Aorta (tissue), 5 donors: ENCODE measurements at regions not wholly inside any gene's neighbourhood (a gene's known extent, or its start where the extent isn't known, plus 50 kb on each side); places are given as distances from the start of the nearest gene placed in this dataset.
A peak's percentile ranks its signal among the peaks of the same experiment; 100 is the strongest.

ENCODE experiments used
- ATAC-seq: fragments of 200-7000 bp; cut with Tn5 transposase; one replicate; pipeline ENCODE4 v1.9.1; 2022; ENCODE audit warnings: moderate library complexity; ENCODE audit not compliant: low FRiP score
- DNase-seq, 2 donors: peaks; one replicate each; pipeline ENCODE4 v3.0.0-alpha.2; 2020
- H3K27ac ChIP-seq, 2 donors: one replicate each; pipeline ENCODE4 v1.5.1; 2013; ENCODE audit warnings: low read length in 2 of 2, mild to moderate bottlenecking in 2 of 2, moderate library complexity in 2 of 2, control low read depth in 1 of 2, inconsistent platforms in 1 of 2, low read depth in 1 of 2
- H3K27me3 ChIP-seq, 2 donors: one replicate each; pipeline ENCODE4 v1.6.1; 2013; ENCODE audit warnings: control low read depth in 1 of 2, low read length in 1 of 2, mild to moderate bottlenecking in 1 of 2, moderate library complexity in 1 of 2; ENCODE audit not compliant: insufficient read depth in 2 of 2, control insufficient read depth in 1 of 2
- H3K36me3 ChIP-seq, 2 donors: one replicate each; pipeline ENCODE4 v1.6.1; 2013; ENCODE audit warnings: control low read depth in 1 of 2, low read length in 1 of 2, mild to moderate bottlenecking in 1 of 2; ENCODE audit not compliant: insufficient read depth in 2 of 2, control insufficient read depth in 1 of 2
- H3K4me1 ChIP-seq, 2 donors: one replicate each; pipeline ENCODE4 v1.6.1; 2013; ENCODE audit warnings: low read length in 2 of 2, control low read depth in 1 of 2, mild to moderate bottlenecking in 1 of 2, moderate library complexity in 1 of 2; ENCODE audit not compliant: insufficient read depth in 2 of 2, control insufficient read depth in 1 of 2
- H3K4me3 ChIP-seq, 2 donors: one replicate each; pipeline ENCODE4 v1.5.1; 2013; ENCODE audit warnings: low read length in 2 of 2, control low read depth in 1 of 2, mild to moderate bottlenecking in 1 of 2
- H3K9me3 ChIP-seq: one replicate; pipeline ENCODE4 v1.6.1; 2013; ENCODE audit warnings: mild to moderate bottlenecking, low read length; ENCODE audit not compliant: control insufficient read depth
- WGBS, 2 donors: extraction: QIAGEN DNeasy Blood & Tissue Kit; methylation state at CpG; one replicate each; pipeline ENCODE4 v1.1.7; 2013; 5-methylcytosine and 5-hydroxymethylcytosine counted together
- intact Hi-C, 2 donors: fragments of 100-400 bp; cut with DNase I; formaldehyde crosslinking; loops; one replicate each; pipeline versions ENCODE4 v1.14.2 to v1.15.0; 2022
- donor health status: healthy with polysubstance abuse.
- donor health status: Bipolar disorder and iron deficiency.
- donor health status: DM: no; HTN: no; CAD: no.
- donor health status: DM: no; HTN: no; CAD: no.
- donor health status: DM: yes; HTN: yes; CAD: no.

- WGBS, 2 donors: 76% methylated on average over 5 of the region's 5 CpGs
- H3K27ac ChIP-seq: no peak overlapping the region
- no peaks in the 10 kb centered on the region for H3K27me3 ChIP-seq
- DNase-seq: no peak
- H3K4me3 ChIP-seq: no peak overlapping the region
- no peaks in the 10 kb centered on the region for H3K36me3 ChIP-seq
- no peak for ATAC-seq
- intact Hi-C loops: no loop called here
- peaks cover 0 to 2% of the 10 kb centered on the region in 2 donors for H3K4me1 ChIP-seq
- no peaks in the 10 kb centered on the region for H3K9me3 ChIP-seq
Measured at GRCh38 chr11:121801781-121802180, 314.2 kb downstream of the BLID start.

- intact Hi-C loops: no loop called here
- DNase-seq: no peak
- WGBS, 2 donors: 9 to 11% methylated on average over 3 of the region's 3 CpGs
- Histone ChIP-seq H3K36me3 (no peaks in the 10 kb centered on the region), H3K4me1 (peaks cover 0 to 2% of the 10 kb centered on the region in 2 donors), H3K27ac (peak overlapping the region; percentile 16 to 25), H3K27me3 (no peaks in the 10 kb centered on the region), H3K4me3 (no peak overlapping the region), H3K9me3 (no peaks in the 10 kb centered on the region)
- ATAC-seq: no peak
Measured at GRCh38 chr11:121801394-121801748, 314.6 kb downstream of the BLID start.

DNA sequence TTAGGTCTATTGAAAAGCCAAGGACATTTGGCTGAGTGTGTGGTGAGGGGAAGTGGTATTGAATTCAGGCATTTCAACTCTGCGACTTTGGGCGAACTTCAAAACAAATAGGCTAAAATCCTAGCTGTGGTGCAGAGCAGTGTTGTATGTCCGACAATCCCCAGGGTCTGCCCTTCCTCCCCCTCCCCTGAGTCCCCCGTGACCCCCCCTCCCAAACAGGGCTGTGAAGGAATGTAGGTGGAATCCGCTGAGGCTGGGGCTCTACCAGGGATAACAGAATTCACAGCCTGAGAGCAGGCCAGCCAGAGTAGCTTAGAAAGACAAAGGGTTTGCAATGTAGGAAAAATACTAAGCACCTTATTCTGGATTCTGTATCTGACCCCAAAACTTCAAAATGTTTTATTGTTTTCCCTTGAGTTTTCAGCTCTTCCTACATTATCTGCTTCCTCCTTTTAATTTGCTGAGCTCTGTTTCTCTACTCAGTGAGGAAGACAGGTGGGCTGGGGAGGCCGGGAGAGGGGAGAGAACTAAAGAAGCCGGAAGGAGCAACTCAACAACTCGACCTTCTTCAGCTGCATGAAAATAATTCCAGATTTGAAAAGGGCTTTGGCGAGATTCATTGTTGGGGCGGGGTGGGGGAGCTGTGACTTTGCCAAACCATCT lies 315.2 kb downstream of the BLID start:
- H3K4me1 ChIP-seq: peaks cover 0 to 2% of the 10 kb centered on the region in 2 donors
- no peak overlapping the region for H3K4me3 ChIP-seq
- DNase-seq: peak in 1 of 2 donors; percentile 51
- H3K27ac ChIP-seq: peak overlapping the region; percentile 16 to 51
- intact Hi-C loops: no loop called here
- 7% methylated on average over 10 of the region's 10 CpGs for WGBS, 2 donors
- H3K9me3 ChIP-seq: no peaks in the 10 kb centered on the region
- no peaks in the 10 kb centered on the region for H3K27me3 ChIP-seq
- no peaks in the 10 kb centered on the region for H3K36me3 ChIP-seq
- peak; percentile 66 for ATAC-seq

GRCh38 chr11:121800240-121800639 lies 315.8 kb downstream of the BLID start:
- Histone ChIP-seq H3K4me3 (no peak overlapping the region), H3K9me3 (no peaks in the 10 kb centered on the region), H3K27me3 (no peaks in the 10 kb centered on the region), H3K4me1 (peaks cover 0 to 2% of the 10 kb centered on the region in 2 donors), H3K36me3 (no peaks in the 10 kb centered on the region), H3K27ac (peak overlapping the region in 1 of 2 donors; percentile 71)
- no peak for DNase-seq
- intact Hi-C loops: no loop called here
- no peak for ATAC-seq

- Histone ChIP-seq H3K27ac (no peak overlapping the region), H3K36me3 (no peaks in the 10 kb centered on the region), H3K27me3 (no peaks in the 10 kb centered on the region), H3K4me3 (no peak overlapping the region), H3K4me1 (peaks cover 3 to 4% of the 10 kb centered on the region in 2 donors), H3K9me3 (no peaks in the 10 kb centered on the region)
- 70 to 72% methylated on average over 3 of the region's 3 CpGs for WGBS, 2 donors
- intact Hi-C loops: no loop called here
- ATAC-seq (no peak), DNase-seq (no peak)
Measured at GRCh38 chr11:121797496-121797895, 318.5 kb downstream of the BLID start.

DNA sequence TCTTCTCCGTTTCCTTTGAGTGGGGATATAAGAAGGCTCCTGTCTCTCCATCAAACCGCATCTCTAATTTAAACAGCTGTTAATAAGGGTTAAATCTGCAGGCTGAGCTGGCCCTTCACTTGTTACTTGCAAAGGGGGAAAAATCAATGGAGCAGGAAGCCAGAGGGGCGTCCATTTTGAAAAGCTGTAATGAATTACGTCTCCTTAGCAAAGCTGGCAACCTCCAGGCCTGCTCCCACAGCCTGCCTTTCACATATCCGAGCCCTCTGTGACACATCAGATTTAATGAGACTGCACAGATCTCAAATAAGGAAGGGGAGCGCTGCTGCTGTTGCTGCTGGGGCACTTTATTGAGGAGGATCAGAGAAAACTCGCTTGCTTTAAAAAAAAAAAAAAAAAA lies 320.8 kb downstream of the BLID start:
- H3K4me1 ChIP-seq: peaks cover 3% of the 10 kb centered on the region in 2 donors
- intact Hi-C loops: no loop called here
- no peak for ATAC-seq

GRCh38 chr11:121794671-121795141 lies 321.3 kb downstream of the BLID start:
- Histone ChIP-seq H3K27ac (no peak overlapping the region), H3K36me3 (no peaks in the 10 kb centered on the region), H3K27me3 (no peaks in the 10 kb centered on the region), H3K9me3 (no peaks in the 10 kb centered on the region), H3K4me3 (no peak overlapping the region), H3K4me1 (peaks cover 2 to 3% of the 10 kb centered on the region in 2 donors)
- ATAC-seq (no peak), DNase-seq (no peak)
- intact Hi-C loops: no loop called here
- WGBS, 2 donors: 94 to 96% methylated on average over 22 of the region's 22 CpGs

More for the DNA sequence above, 320.8 kb downstream of the BLID start:
- H3K27ac ChIP-seq: no peak overlapping the region
- DNase-seq: no peak
- no peaks in the 10 kb centered on the region for H3K36me3 ChIP-seq
- no peak overlapping the region for H3K4me3 ChIP-seq
- 67 to 75% methylated on average over 7 of the region's 7 CpGs for WGBS, 2 donors
- no peaks in the 10 kb centered on the region for H3K9me3 ChIP-seq
- no peaks in the 10 kb centered on the region for H3K27me3 ChIP-seq

- intact Hi-C loops: no loop called here
- WGBS, 2 donors: 25 to 27% methylated on average over 6 of the region's 6 CpGs
- Histone ChIP-seq H3K9me3 (no peaks in the 10 kb centered on the region), H3K36me3 (no peaks in the 10 kb centered on the region), H3K27ac (no peak overlapping the region), H3K27me3 (no peaks in the 10 kb centered on the region), H3K4me1 (peaks cover 2 to 3% of the 10 kb centered on the region in 2 donors), H3K4me3 (no peak overlapping the region)
- no peak for ATAC-seq
- DNase-seq: no peak
Measured at GRCh38 chr11:121793916-121794315, 322.1 kb downstream of the BLID start.

- Histone ChIP-seq H3K36me3 (no peaks in the 10 kb centered on the region), H3K4me3 (no peak overlapping the region), H3K4me1 (peaks cover 2 to 3% of the 10 kb centered on the region in 2 donors), H3K27me3 (no peaks in the 10 kb centered on the region), H3K27ac (no peak overlapping the region), H3K9me3 (no peaks in the 10 kb centered on the region)
- no peak for ATAC-seq
- intact Hi-C loops: no loop called here
- 6 to 8% methylated on average over 4 of the region's 4 CpGs for WGBS, 2 donors
- DNase-seq: no peak
Measured at GRCh38 chr11:121793291-121793690, 322.7 kb downstream of the BLID start.
